Upper lobe of left lung (tissue), 6 donors: ENCODE measurements at regions not wholly inside any gene's neighbourhood (a gene's known extent, or its start where the extent isn't known, plus 50 kb on each side); places are given as distances from the start of the nearest gene placed in this dataset.

Experiments used
- ATAC-seq, 2 donors: fragments of 200-7000 bp; cut with Tn5 transposase; one replicate each; pipeline ENCODE4 v1.9.1; 2022; ENCODE audit warnings: mild to moderate bottlenecking in 2 of 2, moderate library complexity in 2 of 2; ENCODE audit not compliant: low FRiP score in 2 of 2
- DNase-seq, 2 donors: peaks; one replicate each; pipeline ENCODE4 v3.0.0-alpha.2; 2019 to 2020
- H3K27ac ChIP-seq, 4 donors: fragments of 200-600 bp; sonication (generic); one replicate each; pipeline ENCODE4 v1.5.1; 2016 to 2019
- H3K27me3 ChIP-seq, 4 donors: fragments of 200-600 bp; sonication (generic); one replicate each; pipeline ENCODE4 v1.5.1; 2017 to 2019
- H3K36me3 ChIP-seq, 4 donors: fragments of 200-600 bp; sonication (generic); one replicate each; pipeline ENCODE4 v1.5.1; 2016 to 2019
- H3K4me1 ChIP-seq, 4 donors: fragments of 200-600 bp; sonication (generic); one replicate each; pipeline ENCODE4 v1.5.1; 2018 to 2019
- H3K4me3 ChIP-seq, 4 donors: fragments of 200-600 bp; sonication (generic); one replicate each; pipeline ENCODE4 v1.5.1; 2017 to 2019; ENCODE audit warnings: mild to moderate bottlenecking in 2 of 4, moderate library complexity in 1 of 4
- H3K9me3 ChIP-seq, 4 donors: fragments of 200-600 bp; sonication (generic); one replicate each; pipeline ENCODE4 v1.5.1; 2018 to 2019
- EP300 ChIP-seq, 4 donors: sonication (generic); formaldehyde crosslinking; IDR thresholded peaks; one replicate each; pipeline ENCODE4 v1.5.1; 2017; ENCODE audit warnings: antibody characterized with exemption in 4 of 4, control low read depth in 2 of 4
- POLR2A ChIP-seq, 4 donors: fragments of 450-650 bp; IDR thresholded peaks; one replicate each; pipeline ENCODE4 v1.5.1; 2016 to 2017; ENCODE audit warnings: antibody characterized with exemption in 4 of 4, mild to moderate bottlenecking in 2 of 4
- POLR2AphosphoS5 ChIP-seq, 2 donors: sonication (generic); formaldehyde crosslinking; IDR thresholded peaks; one replicate each; pipeline ENCODE4 v1.5.1; 2017; ENCODE audit warnings: antibody characterized with exemption in 2 of 2
- WGBS, 2 donors: methylation state at CpG; one replicate each; pipeline ENCODE4 v1.1.5; 2017 to 2018; 5-methylcytosine and 5-hydroxymethylcytosine counted together
- TF ChIP-seq, protein P1 (sequence below), 6 experiments: fragments of 450-650 bp in 4 of 6; fragments of 200-600 bp in 2 of 6; sonication (generic) in 2 of 6; IDR thresholded peaks; one replicate each; pipeline ENCODE4 v1.5.1; 2016 to 2019; ENCODE audit warnings: antibody characterized with exemption in 6 of 6
- donor health status: DM: no; HTN: no; CAD: no; lungs with moderate emphysema.
- donor health status: DM: no; HTN: yes; CAD: no; lungs with severe emphysema.

DNA sequence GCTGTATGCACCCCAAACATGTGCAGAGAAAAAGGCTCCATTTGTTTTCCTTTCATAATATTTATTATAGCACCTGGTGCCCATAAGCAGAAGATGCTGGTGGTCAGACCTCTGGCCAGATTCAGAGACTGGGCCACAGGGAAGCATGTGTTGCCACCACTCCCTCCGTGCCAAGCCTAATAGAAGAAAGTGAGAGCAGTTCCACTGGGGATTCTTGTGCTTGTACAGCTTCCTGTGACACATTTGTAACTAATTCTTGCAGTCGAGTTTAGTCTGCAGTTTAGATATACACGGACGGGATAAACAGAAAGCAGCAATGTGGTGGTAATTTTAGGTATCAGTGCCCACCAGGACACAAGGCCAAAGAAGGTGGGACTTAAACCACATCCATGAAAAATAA is 135.4 kb upstream of the PIEZO2 start:
- Histone ChIP-seq H3K4me1 (no peaks in the 10 kb centered on the region), H3K4me3 (no peak overlapping the region), H3K27me3 (no peaks in the 10 kb centered on the region), H3K36me3 (no peaks in the 10 kb centered on the region), H3K27ac (no peak overlapping the region), H3K9me3 (no peaks in the 10 kb centered on the region)
- 59 to 69% methylated on average over 4 of the region's 4 CpGs for WGBS, 2 donors
- TF ChIP-seq, protein P1, sequence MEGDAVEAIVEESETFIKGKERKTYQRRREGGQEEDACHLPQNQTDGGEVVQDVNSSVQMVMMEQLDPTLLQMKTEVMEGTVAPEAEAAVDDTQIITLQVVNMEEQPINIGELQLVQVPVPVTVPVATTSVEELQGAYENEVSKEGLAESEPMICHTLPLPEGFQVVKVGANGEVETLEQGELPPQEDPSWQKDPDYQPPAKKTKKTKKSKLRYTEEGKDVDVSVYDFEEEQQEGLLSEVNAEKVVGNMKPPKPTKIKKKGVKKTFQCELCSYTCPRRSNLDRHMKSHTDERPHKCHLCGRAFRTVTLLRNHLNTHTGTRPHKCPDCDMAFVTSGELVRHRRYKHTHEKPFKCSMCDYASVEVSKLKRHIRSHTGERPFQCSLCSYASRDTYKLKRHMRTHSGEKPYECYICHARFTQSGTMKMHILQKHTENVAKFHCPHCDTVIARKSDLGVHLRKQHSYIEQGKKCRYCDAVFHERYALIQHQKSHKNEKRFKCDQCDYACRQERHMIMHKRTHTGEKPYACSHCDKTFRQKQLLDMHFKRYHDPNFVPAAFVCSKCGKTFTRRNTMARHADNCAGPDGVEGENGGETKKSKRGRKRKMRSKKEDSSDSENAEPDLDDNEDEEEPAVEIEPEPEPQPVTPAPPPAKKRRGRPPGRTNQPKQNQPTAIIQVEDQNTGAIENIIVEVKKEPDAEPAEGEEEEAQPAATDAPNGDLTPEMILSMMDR (IDR thresholded peaks at IDR 0.05) = no peak
- TF ChIP-seq EP300 (IDR thresholded peaks at IDR 0.05) (no peak), POLR2AphosphoS5 (IDR thresholded peaks at IDR 0.05) (no peak), POLR2A (IDR thresholded peaks at IDR 0.05) (no peak)
- DNase-seq = no peak
- ATAC-seq = no peak

DNA sequence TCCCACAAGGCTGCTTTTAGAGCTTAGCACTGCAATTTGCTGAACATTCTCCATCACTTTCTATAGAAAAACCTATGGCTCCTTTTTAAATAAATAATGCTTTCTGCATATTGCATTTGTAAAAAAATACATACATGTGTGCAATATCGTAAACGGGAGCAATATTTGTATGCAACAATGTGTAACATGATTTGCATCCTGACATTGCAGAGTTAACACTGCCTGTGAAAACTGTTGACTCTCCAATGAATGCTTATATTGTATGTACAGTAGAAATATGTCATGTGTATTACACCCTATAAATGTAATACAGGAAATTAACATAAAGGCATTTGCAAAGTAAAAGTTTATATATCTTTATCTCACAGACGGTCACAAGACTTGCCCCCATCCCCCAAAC is 135.0 kb upstream of the PIEZO2 start:
- DNase-seq = no peak
- Histone ChIP-seq H3K4me3 (no peak overlapping the region), H3K27me3 (no peaks in the 10 kb centered on the region), H3K36me3 (no peaks in the 10 kb centered on the region), H3K9me3 (no peaks in the 10 kb centered on the region), H3K27ac (no peak overlapping the region), H3K4me1 (no peaks in the 10 kb centered on the region)
- TF ChIP-seq POLR2A (IDR thresholded peaks at IDR 0.05) = no peak
- no peak for TF ChIP-seq EP300 (IDR thresholded peaks at IDR 0.05)
- no peak for TF ChIP-seq POLR2AphosphoS5 (IDR thresholded peaks at IDR 0.05)
- TF ChIP-seq, protein P1 (IDR thresholded peaks at IDR 0.05) = no peak
- ATAC-seq = no peak
- 80 to 84% methylated on average over 3 of the region's 3 CpGs for WGBS, 2 donors

DNA sequence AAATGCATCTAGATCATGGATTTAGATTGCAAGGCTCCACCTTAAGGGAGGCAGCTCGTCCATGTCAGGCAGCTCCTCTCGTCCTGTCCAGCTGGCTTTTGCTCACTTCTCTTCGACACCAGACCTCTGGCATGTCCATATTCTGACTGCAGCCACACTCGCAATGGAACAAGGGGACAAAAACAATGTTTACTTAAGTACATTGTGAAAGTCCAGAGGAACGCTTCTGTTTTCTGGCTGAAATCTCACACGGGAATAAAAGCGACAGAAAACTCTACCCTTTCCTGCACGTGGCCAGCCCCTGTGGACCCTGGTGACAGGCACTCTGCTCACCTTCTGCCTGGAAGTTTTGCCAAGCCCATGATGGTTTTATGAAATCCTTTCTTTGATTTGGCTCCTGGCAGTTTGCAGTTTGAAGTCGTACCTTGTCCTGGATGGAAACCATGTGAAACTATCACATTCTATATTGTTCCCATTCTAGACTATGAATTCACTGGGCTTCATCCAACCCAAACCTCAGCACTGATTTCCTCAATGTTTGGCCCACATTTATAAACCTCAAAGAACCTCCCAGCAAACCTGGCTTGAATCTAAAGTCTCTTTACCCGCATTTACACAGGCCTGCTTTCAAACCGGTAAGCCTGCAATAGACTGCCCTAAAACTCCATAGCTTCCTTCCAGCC is 134.3 kb upstream of the PIEZO2 start:
- DNase-seq (no peak), ATAC-seq (no peak)
- 45 to 73% methylated on average over 11 of the region's 11 CpGs for WGBS, 2 donors
- Histone ChIP-seq H3K27me3 (no peaks in the 10 kb centered on the region), H3K9me3 (no peaks in the 10 kb centered on the region), H3K4me3 (no peak overlapping the region), H3K36me3 (no peaks in the 10 kb centered on the region), H3K27ac (no peak overlapping the region), H3K4me1 (no peaks in the 10 kb centered on the region)
- TF ChIP-seq POLR2AphosphoS5 (IDR thresholded peaks at IDR 0.05) = peak in 1 of 2 donors; percentile 42
- TF ChIP-seq, protein P1 (IDR thresholded peaks at IDR 0.05) = no peak

GRCh38 chr18:11279461-11279860 is 130.1 kb upstream of the PIEZO2 start:
- H3K27ac ChIP-seq = no peak overlapping the region
- no peaks in the 10 kb centered on the region for H3K4me1 ChIP-seq
- H3K27me3 ChIP-seq = no peaks in the 10 kb centered on the region
- H3K4me3 ChIP-seq = no peak overlapping the region
- ATAC-seq = no peak
- WGBS, 2 donors = 70 to 88% methylated on average over 3 of the region's 3 CpGs
- no peak for DNase-seq
- TF ChIP-seq EP300 (IDR thresholded peaks at IDR 0.05) = no peak
- TF ChIP-seq POLR2AphosphoS5 (IDR thresholded peaks at IDR 0.05) = no peak
- TF ChIP-seq, protein P1 (IDR thresholded peaks at IDR 0.05) = no peak
- no peaks in the 10 kb centered on the region for H3K9me3 ChIP-seq
- no peaks in the 10 kb centered on the region for H3K36me3 ChIP-seq

DNA sequence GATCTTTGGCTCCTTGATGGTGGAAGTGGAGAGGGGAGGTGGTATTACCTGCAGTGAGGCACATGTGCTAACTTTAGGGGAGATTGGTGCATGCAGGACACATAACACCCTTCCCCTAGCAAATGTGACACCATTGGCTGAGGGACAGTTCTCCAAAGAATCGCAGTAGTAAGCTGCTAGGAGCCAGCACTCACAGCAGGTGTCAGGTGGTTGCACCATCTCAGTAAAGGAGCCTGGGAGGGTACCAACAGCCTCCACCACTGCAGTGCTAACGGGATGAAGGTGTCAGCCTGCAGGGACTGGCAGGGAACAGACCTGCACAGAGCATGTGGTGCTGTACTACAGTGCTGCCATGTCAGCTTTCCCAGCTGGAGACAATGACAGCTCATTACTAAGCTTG is 127.3 kb upstream of the PIEZO2 start:
- no peaks in the 10 kb centered on the region for H3K9me3 ChIP-seq
- DNase-seq (no peak), ATAC-seq (no peak)
- TF ChIP-seq EP300 (IDR thresholded peaks at IDR 0.05) (no peak), POLR2AphosphoS5 (IDR thresholded peaks at IDR 0.05) (no peak), POLR2A (IDR thresholded peaks at IDR 0.05) (no peak)
- TF ChIP-seq, protein P1 (IDR thresholded peaks at IDR 0.05) = no peak
- H3K4me1 ChIP-seq = no peaks in the 10 kb centered on the region
- H3K4me3 ChIP-seq = no peak overlapping the region
- H3K27me3 ChIP-seq = no peaks in the 10 kb centered on the region
- H3K27ac ChIP-seq = no peak overlapping the region
- 70 to 79% methylated on average over 2 of the region's 2 CpGs for WGBS, 2 donors
- H3K36me3 ChIP-seq = no peaks in the 10 kb centered on the region
